ENCODE measurements at regions not wholly inside any gene's neighbourhood (a gene's known extent, or its start where the extent isn't known, plus 50 kb on each side); places are given as distances from the start of the nearest gene placed in this dataset.

DNA sequence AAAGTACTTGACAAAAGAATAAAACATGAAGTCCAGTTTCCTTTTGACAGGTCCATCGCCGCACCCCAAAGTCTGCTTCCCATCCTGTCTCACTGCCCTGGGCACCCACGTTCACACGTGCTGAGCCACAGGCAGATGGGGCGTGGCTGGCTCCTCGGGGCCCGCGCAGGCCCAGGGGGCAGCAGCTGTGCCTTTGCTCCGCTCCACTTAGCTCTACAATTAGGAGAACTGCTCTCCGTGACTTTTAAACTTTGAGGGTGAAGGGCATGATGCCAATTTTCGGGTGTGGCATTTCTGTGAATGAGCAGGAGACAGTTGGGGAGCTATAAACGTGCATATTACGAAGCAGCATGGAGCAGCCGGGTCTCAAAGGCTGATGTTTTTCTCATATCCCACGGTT is 152.4 kb downstream of the TDRD15 start:
- Mint-ChIP-seq H3K27ac (no peak overlapping the region), H3K9me3 (no peaks in the 10 kb centered on the region), H3K4me3 (no peak overlapping the region), H3K27me3 (ENCODE audit: low read depth) (no peaks in the 10 kb centered on the region), H3K36me3 (no peaks in the 10 kb centered on the region), H3K4me1 (peaks cover 8% of the 10 kb centered on the region)
- ChIA-PET CTCF (interaction anchor here (1.0 kb wide), 1 partner anchor 41 kb away, joined by 4 read pairs; no protein-coding TSS in a partner anchor), POLR2A (no interaction called here)
- DNase-seq (ENCODE audit: low spot score) (no peak), ATAC-seq (no peak)
- TF ChIP-seq GABPB1 (CRISPR knock-in tag; IDR thresholded peaks at IDR 0.05) (no peak), CREB1 (CRISPR knock-in tag; IDR thresholded peaks at IDR 0.05) (no peak), SMAD3 (CRISPR knock-in tag; IDR thresholded peaks at IDR 0.05; ENCODE audit: borderline replicate concordance) (no peak), ELF4 (CRISPR knock-in tag; IDR thresholded peaks at IDR 0.05; ENCODE audit: low read depth) (no peak), HMGA2 (CRISPR knock-in tag; IDR thresholded peaks at IDR 0.05) (no peak), PRRX2 (CRISPR knock-in tag; IDR thresholded peaks at IDR 0.05) (no peak), TCF7 (CRISPR knock-in tag; IDR thresholded peaks at IDR 0.05; ENCODE audit: low read depth) (no peak), ZBTB21 (CRISPR knock-in tag; IDR thresholded peaks at IDR 0.05; ENCODE audit: borderline replicate concordance) (no peak)
- TF ChIP-seq, protein P1, sequence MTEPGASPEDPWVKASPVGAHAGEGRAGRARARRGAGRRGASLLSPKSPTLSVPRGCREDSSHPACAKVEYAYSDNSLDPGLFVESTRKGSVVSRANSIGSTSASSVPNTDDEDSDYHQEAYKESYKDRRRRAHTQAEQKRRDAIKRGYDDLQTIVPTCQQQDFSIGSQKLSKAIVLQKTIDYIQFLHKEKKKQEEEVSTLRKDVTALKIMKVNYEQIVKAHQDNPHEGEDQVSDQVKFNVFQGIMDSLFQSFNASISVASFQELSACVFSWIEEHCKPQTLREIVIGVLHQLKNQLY (CRISPR knock-in tag; IDR thresholded peaks at IDR 0.05): no peak
- TF ChIP-seq, protein P2, sequence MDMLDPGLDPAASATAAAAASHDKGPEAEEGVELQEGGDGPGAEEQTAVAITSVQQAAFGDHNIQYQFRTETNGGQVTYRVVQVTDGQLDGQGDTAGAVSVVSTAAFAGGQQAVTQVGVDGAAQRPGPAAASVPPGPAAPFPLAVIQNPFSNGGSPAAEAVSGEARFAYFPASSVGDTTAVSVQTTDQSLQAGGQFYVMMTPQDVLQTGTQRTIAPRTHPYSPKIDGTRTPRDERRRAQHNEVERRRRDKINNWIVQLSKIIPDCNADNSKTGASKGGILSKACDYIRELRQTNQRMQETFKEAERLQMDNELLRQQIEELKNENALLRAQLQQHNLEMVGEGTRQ (CRISPR knock-in tag; IDR thresholded peaks at IDR 0.05): no peak
- TF ChIP-seq, protein P3, sequence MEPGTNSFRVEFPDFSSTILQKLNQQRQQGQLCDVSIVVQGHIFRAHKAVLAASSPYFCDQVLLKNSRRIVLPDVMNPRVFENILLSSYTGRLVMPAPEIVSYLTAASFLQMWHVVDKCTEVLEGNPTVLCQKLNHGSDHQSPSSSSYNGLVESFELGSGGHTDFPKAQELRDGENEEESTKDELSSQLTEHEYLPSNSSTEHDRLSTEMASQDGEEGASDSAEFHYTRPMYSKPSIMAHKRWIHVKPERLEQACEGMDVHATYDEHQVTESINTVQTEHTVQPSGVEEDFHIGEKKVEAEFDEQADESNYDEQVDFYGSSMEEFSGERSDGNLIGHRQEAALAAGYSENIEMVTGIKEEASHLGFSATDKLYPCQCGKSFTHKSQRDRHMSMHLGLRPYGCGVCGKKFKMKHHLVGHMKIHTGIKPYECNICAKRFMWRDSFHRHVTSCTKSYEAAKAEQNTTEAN (CRISPR knock-in tag; IDR thresholded peaks at IDR 0.05): no peak
- TF ChIP-seq, protein P4, sequence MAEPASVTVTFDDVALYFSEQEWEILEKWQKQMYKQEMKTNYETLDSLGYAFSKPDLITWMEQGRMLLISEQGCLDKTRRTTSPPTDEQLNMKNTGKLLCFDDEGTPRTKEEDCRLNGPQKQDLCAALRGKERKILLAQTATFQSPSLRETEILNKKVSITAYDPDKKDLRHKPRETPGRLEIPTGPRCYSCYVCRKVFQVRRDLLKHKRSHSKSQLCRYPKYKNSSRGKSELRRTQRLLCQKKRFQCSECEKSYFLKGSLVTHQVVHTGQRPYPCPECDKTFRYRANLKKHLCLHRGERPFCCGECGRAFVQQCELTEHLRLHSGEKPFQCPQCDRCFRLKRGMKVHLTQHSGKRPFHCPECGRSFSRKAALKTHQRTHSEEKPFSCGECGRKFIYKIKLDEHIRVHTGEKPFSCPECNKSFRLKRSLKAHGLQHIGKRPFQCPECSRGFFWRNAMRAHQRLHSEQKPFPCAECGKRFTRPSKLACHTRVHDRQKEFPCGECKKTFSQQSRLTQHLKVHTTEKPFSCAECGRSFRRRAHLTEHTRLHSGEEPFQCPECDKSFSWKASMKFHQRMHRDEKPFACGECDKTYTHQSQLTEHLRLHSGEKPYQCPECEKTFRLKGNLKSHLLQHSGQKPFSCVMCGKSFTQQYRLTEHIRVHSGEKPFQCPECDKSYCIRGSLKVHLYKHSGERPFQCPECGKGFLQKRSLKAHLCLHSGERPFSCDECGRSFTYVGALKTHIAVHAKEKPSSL (CRISPR knock-in tag; conservative IDR thresholded peaks at IDR 0.05): no peak
- TF ChIP-seq, protein P5, sequence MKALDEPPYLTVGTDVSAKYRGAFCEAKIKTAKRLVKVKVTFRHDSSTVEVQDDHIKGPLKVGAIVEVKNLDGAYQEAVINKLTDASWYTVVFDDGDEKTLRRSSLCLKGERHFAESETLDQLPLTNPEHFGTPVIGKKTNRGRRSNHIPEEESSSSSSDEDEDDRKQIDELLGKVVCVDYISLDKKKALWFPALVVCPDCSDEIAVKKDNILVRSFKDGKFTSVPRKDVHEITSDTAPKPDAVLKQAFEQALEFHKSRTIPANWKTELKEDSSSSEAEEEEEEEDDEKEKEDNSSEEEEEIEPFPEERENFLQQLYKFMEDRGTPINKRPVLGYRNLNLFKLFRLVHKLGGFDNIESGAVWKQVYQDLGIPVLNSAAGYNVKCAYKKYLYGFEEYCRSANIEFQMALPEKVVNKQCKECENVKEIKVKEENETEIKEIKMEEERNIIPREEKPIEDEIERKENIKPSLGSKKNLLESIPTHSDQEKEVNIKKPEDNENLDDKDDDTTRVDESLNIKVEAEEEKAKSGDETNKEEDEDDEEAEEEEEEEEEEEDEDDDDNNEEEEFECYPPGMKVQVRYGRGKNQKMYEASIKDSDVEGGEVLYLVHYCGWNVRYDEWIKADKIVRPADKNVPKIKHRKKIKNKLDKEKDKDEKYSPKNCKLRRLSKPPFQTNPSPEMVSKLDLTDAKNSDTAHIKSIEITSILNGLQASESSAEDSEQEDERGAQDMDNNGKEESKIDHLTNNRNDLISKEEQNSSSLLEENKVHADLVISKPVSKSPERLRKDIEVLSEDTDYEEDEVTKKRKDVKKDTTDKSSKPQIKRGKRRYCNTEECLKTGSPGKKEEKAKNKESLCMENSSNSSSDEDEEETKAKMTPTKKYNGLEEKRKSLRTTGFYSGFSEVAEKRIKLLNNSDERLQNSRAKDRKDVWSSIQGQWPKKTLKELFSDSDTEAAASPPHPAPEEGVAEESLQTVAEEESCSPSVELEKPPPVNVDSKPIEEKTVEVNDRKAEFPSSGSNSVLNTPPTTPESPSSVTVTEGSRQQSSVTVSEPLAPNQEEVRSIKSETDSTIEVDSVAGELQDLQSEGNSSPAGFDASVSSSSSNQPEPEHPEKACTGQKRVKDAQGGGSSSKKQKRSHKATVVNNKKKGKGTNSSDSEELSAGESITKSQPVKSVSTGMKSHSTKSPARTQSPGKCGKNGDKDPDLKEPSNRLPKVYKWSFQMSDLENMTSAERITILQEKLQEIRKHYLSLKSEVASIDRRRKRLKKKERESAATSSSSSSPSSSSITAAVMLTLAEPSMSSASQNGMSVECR (CRISPR knock-in tag; IDR thresholded peaks at IDR 0.05; ENCODE audit: borderline replicate concordance): no peak

DNA sequence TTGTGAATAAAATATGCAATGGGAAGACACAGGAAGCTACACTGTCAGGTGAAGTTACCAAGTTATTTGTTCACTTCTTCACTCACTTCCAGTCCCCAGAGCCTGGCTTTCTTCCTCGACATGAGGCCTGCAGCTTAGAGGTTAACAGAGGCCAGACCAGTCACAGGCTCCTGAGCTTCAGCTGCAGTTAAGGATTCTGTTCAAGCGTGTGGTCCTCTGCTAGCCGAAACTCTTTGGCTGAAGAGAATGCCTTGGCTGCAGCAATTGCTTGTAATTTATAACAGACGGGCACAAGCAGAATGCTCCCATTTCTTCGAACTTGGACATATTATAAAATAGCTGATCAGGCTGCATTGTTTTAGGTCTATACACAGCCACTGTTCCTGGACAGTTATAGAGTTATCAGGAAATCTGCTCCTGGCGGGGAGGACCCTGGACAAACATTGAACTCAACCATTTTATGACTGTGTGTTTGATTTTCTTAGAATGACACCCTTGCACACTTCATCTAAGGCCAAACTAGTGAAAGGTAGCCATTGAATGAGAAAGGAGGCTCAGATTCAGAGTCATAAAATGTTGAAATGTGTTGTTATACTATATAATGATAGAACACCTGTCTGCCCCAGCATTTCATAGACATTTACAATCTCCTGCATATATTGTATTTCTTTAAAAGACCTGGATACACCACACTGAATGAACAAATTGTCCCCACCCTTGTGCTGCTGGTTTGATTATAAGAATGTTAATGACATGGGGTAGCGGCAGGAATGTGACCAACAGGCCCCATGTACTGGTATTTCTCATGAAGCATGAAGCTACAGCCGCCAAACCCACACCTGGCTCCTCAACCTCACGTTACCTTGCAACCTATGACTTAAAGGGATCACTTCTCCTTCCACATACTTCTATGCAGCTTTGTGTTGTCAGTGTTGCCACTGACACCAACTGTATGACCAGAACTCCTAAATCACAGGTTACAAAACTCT is 153.6 kb downstream of the TDRD15 start:
- ChIA-PET CTCF (interaction anchor here (1.1 kb wide), 1 partner anchor 41 kb away, joined by 5 read pairs; no protein-coding TSS in a partner anchor), POLR2A (no interaction called here)
- Mint-ChIP-seq H3K27ac (no peak overlapping the region), H3K4me3 (no peak overlapping the region), H3K36me3 (no peaks in the 10 kb centered on the region), H3K4me1 (peaks cover 8% of the 10 kb centered on the region), H3K9me3 (no peaks in the 10 kb centered on the region), H3K27me3 (ENCODE audit: low read depth) (no peaks in the 10 kb centered on the region)
- TF ChIP-seq JAZF1 (CRISPR knock-in tag; IDR thresholded peaks at IDR 0.05) (no peak), RORB (CRISPR knock-in tag; IDR thresholded peaks at IDR 0.05) (no peak), TP53 (CRISPR knock-in tag; IDR thresholded peaks at IDR 0.05) (no peak)
- TF ChIP-seq, protein P6, sequence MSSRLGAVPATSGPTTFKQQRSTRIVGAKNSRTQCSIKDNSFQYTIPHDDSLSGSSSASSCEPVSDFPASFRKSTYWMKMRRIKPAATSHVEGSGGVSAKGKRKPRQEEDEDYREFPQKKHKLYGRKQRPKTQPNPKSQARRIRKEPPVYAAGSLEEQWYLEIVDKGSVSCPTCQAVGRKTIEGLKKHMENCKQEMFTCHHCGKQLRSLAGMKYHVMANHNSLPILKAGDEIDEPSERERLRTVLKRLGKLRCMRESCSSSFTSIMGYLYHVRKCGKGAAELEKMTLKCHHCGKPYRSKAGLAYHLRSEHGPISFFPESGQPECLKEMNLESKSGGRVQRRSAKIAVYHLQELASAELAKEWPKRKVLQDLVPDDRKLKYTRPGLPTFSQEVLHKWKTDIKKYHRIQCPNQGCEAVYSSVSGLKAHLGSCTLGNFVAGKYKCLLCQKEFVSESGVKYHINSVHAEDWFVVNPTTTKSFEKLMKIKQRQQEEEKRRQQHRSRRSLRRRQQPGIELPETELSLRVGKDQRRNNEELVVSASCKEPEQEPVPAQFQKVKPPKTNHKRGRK (CRISPR knock-in tag; IDR thresholded peaks at IDR 0.05; ENCODE audit: borderline replicate concordance): no peak
- TF ChIP-seq, protein P7, sequence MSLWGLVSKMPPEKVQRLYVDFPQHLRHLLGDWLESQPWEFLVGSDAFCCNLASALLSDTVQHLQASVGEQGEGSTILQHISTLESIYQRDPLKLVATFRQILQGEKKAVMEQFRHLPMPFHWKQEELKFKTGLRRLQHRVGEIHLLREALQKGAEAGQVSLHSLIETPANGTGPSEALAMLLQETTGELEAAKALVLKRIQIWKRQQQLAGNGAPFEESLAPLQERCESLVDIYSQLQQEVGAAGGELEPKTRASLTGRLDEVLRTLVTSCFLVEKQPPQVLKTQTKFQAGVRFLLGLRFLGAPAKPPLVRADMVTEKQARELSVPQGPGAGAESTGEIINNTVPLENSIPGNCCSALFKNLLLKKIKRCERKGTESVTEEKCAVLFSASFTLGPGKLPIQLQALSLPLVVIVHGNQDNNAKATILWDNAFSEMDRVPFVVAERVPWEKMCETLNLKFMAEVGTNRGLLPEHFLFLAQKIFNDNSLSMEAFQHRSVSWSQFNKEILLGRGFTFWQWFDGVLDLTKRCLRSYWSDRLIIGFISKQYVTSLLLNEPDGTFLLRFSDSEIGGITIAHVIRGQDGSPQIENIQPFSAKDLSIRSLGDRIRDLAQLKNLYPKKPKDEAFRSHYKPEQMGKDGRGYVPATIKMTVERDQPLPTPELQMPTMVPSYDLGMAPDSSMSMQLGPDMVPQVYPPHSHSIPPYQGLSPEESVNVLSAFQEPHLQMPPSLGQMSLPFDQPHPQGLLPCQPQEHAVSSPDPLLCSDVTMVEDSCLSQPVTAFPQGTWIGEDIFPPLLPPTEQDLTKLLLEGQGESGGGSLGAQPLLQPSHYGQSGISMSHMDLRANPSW (CRISPR knock-in tag; conservative IDR thresholded peaks at IDR 0.05; ENCODE audit: low read depth): no peak
- ATAC-seq (no peak), DNase-seq (ENCODE audit: low spot score) (no peak)

Measured in WTC11 (cell line).